ENCODE measurements at regions not wholly inside any gene's neighbourhood (a gene's known extent, or its start where the extent isn't known, plus 50 kb on each side); places are given as distances from the start of the nearest gene placed in this dataset.

- TF ChIP-seq REST (IDR thresholded peaks at IDR 0.05; ENCODE audit: unreplicated experiment) (no peak), ZNF462 (CRISPR knock-in tag; IDR thresholded peaks at IDR 0.05) (no peak)
Observed at GRCh38 chr11:98453378-98453777, 567.4 kb upstream of the CNTN5 start (continued).

GRCh38 chr11:98455500-98456307 lies 565.0 kb upstream of the CNTN5 start:
- H4K20me1 ChIP-seq (replicated peaks; ENCODE audit: insufficient read depth) = no peaks in the 10 kb centered on the region
- peaks cover 2% of the 10 kb centered on the region for H3K27me3 Mint-ChIP-seq (ENCODE audit: insufficient read depth, low read depth, poor library complexity)
- H3K4me3 Mint-ChIP-seq = no peak overlapping the region
- no peaks in the 10 kb centered on the region for H3K9me2 ChIP-seq (ENCODE audit: insufficient read depth)
- H3K4me1 Mint-ChIP-seq = peaks cover 8% of the 10 kb centered on the region
- TF ChIP-seq ZNF331 (CRISPR knock-in tag; IDR thresholded peaks at IDR 0.05; ENCODE audit: low read depth) (no peak), CTCF (conservative IDR thresholded peaks at IDR 0.05; ENCODE audit: low read depth in 2 of 2) (peak; percentile 79 to 80)
- no peak overlapping the region for H3K4me3 ChIP-seq
- peak; percentile 81 for DNase-seq (ENCODE audit: low spot score)
- no peaks in the 10 kb centered on the region for H3K27me3 ChIP-seq (ENCODE audit: insufficient read depth)
- no peaks in the 10 kb centered on the region for H3K36me3 Mint-ChIP-seq (ENCODE audit: low read depth)
- no peaks in the 10 kb centered on the region for H3K36me3 ChIP-seq (ENCODE audit: insufficient read depth)
- H3K9me3 Mint-ChIP-seq = no peaks in the 10 kb centered on the region
- H3F3A ChIP-seq (replicated peaks; ENCODE audit: low read depth) = no peaks in the 10 kb centered on the region
- H2AFZ ChIP-seq = peak overlapping the region; percentile 95
- peak overlapping the region; percentile 65; the same call in 1 of the 2 replicates for H3K27ac Mint-ChIP-seq
- peak; percentile 90 for ATAC-seq
- no peaks in the 10 kb centered on the region; the same call in 1 of the 2 replicates for H3K4me1 ChIP-seq (ENCODE audit: insufficient read depth)
- no peak overlapping the region for H3K4me2 ChIP-seq
- no peaks in the 10 kb centered on the region for H3K79me2 ChIP-seq (replicated peaks; ENCODE audit: insufficient read depth)
- no peak overlapping the region for H3K27ac ChIP-seq (ENCODE audit: low read depth)

Measured in GM23338 (cell line).